ENCODE measurements at regions not wholly inside any gene's neighbourhood (a gene's known extent, or its start where the extent isn't known, plus 50 kb on each side); places are given as distances from the start of the nearest gene placed in this dataset.

DNA sequence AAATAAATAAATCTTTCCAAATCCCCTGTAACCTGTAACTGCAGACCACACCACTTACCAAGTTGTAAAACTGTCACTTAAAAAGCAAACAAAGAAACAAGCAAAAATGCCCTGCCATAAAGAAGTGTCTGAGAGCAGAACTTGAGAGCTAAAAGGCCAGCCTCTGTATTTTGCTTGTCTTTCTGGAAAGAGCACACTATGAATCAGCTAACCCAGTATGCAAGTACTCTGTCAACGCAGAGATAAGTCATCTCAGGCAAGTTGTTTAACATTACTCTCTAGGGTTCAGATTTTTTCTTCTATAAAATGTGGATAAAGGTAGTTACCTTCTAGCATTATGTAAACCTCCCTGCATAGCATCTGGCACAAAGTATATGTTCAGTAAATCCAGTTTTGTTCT lies 134.8 kb downstream of the HS3ST1 start:
- TF ChIP-seq, protein P1, sequence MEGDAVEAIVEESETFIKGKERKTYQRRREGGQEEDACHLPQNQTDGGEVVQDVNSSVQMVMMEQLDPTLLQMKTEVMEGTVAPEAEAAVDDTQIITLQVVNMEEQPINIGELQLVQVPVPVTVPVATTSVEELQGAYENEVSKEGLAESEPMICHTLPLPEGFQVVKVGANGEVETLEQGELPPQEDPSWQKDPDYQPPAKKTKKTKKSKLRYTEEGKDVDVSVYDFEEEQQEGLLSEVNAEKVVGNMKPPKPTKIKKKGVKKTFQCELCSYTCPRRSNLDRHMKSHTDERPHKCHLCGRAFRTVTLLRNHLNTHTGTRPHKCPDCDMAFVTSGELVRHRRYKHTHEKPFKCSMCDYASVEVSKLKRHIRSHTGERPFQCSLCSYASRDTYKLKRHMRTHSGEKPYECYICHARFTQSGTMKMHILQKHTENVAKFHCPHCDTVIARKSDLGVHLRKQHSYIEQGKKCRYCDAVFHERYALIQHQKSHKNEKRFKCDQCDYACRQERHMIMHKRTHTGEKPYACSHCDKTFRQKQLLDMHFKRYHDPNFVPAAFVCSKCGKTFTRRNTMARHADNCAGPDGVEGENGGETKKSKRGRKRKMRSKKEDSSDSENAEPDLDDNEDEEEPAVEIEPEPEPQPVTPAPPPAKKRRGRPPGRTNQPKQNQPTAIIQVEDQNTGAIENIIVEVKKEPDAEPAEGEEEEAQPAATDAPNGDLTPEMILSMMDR (IDR thresholded peaks at IDR 0.05; ENCODE audit: unreplicated experiment in 3 of 3), result no peak
- H3K4me3 Mint-ChIP-seq, result no peak overlapping the region
- H3K27ac Mint-ChIP-seq, result no peak overlapping the region
- H3K27me3 Mint-ChIP-seq (ENCODE audit: low read depth), result no peaks in the 10 kb centered on the region
- no peaks in the 10 kb centered on the region for H3K4me1 Mint-ChIP-seq
- no peaks in the 10 kb centered on the region for H3K9me3 Mint-ChIP-seq
- H3K36me3 Mint-ChIP-seq (ENCODE audit: low read depth), result no peaks in the 10 kb centered on the region

DNA sequence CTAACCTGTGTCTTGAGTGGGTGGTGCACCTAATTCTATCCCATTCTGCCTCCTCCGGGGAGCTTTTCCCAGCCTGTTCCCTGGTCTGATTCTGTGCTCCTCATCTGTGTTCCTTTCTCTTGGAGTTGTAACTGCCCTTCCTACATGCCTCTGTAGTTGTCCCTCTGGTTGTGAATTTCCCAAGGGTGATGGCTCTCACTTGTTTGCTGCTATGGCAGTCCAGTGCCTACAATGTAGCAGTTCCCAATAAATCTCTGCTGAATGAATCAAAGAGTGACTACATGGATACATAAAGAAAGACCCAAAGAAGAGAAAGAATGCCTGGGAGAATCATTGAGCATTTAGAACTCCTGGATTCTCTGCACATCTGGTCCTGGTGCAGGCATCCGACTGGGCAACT lies 141.6 kb downstream of the HS3ST1 start:
- Mint-ChIP-seq H3K4me1 (no peaks in the 10 kb centered on the region), H3K9me3 (peaks cover 14% of the 10 kb centered on the region), H3K27ac (no peak overlapping the region), H3K36me3 (ENCODE audit: low read depth) (no peaks in the 10 kb centered on the region), H3K27me3 (ENCODE audit: low read depth) (no peaks in the 10 kb centered on the region), H3K4me3 (no peak overlapping the region)
- TF ChIP-seq, protein P1 (IDR thresholded peaks at IDR 0.05; ENCODE audit: unreplicated experiment in 3 of 3), result no peak

GRCh38 chr4:11286533-11286932 lies 142.2 kb downstream of the HS3ST1 start:
- peaks cover 14% of the 10 kb centered on the region for H3K9me3 Mint-ChIP-seq
- no peaks in the 10 kb centered on the region for H3K27me3 Mint-ChIP-seq (ENCODE audit: low read depth)
- H3K4me3 Mint-ChIP-seq, result no peak overlapping the region
- no peak overlapping the region for H3K27ac Mint-ChIP-seq
- H3K36me3 Mint-ChIP-seq (ENCODE audit: low read depth), result no peaks in the 10 kb centered on the region
- no peaks in the 10 kb centered on the region for H3K4me1 Mint-ChIP-seq
- TF ChIP-seq, protein P1 (IDR thresholded peaks at IDR 0.05; ENCODE audit: unreplicated experiment in 3 of 3), result no peak

DNA sequence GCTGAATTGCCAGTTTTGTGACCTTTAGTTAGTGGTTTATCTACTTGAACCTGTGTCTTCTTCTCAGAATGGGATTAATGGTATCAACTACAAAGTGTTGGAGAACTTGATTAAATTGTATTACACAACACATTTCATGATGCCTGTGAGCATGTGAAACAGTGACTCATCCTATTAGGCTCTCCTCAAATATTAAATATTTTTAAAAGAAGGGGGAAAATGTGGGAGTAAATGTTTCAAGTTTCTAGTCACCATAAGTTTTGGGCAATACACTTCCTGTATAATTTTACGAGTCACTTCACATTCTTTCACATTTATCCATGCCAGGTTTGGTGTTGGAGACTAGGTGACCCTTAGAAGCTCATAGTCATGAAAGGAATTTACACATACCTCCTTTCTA lies 147.0 kb downstream of the HS3ST1 start:
- peaks cover 5% of the 10 kb centered on the region for H3K27me3 Mint-ChIP-seq (ENCODE audit: low read depth)
- H3K36me3 Mint-ChIP-seq (ENCODE audit: low read depth), result no peaks in the 10 kb centered on the region
- H3K4me1 Mint-ChIP-seq, result no peaks in the 10 kb centered on the region
- TF ChIP-seq, protein P1 (IDR thresholded peaks at IDR 0.05; ENCODE audit: unreplicated experiment in 3 of 3), result no peak
- peaks cover 18% of the 10 kb centered on the region for H3K9me3 Mint-ChIP-seq
- H3K27ac Mint-ChIP-seq, result no peak overlapping the region
- no peak overlapping the region for H3K4me3 Mint-ChIP-seq

GRCh38 chr4:11271263-11271662 lies 157.4 kb downstream of the HS3ST1 start:
- Mint-ChIP-seq H3K4me1 (no peaks in the 10 kb centered on the region), H3K4me3 (no peak overlapping the region), H3K27me3 (ENCODE audit: low read depth) (no peaks in the 10 kb centered on the region), H3K36me3 (ENCODE audit: low read depth) (no peaks in the 10 kb centered on the region), H3K27ac (no peak overlapping the region), H3K9me3 (peaks cover 8% of the 10 kb centered on the region)
- TF ChIP-seq, protein P1 (IDR thresholded peaks at IDR 0.05; ENCODE audit: unreplicated experiment in 3 of 3), result no peak

DNA sequence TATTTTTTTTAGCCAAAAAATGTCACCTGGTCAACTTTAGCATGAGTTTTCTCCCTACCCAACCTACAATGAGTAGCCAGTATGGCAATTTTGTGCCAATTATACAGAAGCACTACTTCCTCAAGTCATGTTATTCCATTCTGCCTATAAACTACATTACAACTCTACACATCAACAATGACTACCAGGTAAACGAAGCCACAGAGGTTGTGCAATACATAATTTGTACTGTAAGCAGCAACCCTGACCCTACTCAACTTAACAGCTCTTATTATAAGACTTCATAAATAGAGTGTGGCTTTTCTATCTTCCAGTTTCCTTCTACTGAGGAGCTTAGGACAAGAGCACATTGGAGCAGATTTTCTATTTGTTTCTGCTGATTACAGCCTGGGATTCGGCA lies 160.5 kb downstream of the HS3ST1 start:
- H3K36me3 Mint-ChIP-seq (ENCODE audit: low read depth), result no peaks in the 10 kb centered on the region
- H3K27ac Mint-ChIP-seq, result no peak overlapping the region
- peaks cover 9% of the 10 kb centered on the region for H3K9me3 Mint-ChIP-seq
- H3K4me1 Mint-ChIP-seq, result no peaks in the 10 kb centered on the region
- no peak overlapping the region for H3K4me3 Mint-ChIP-seq
- TF ChIP-seq, protein P1 (IDR thresholded peaks at IDR 0.05; ENCODE audit: unreplicated experiment in 3 of 3), result no peak
- no peaks in the 10 kb centered on the region for H3K27me3 Mint-ChIP-seq (ENCODE audit: low read depth)
